ENCODE measurements at regions not wholly inside any gene's neighbourhood (a gene's known extent, or its start where the extent isn't known, plus 50 kb on each side); places are given as distances from the start of the nearest gene placed in this dataset.

DNA sequence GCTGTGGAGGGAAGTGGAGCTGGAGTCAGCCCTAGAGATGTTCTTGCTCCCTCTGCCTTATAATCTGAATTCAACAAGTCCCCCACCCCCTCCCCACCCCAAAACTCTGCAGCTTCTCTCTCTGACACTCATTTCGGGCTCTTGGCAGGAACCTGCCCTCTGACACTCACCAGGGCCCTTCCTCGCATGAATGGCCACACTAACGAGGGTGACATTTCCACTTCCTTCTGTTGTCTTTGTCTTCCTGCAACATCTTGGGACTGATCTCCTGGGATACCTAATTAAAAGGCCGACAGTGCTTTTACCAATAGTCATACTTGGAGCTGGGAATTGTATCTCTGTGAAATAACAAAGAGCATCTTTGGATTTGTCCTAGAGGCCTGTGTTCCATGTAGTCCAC lies 106.9 kb upstream of the PIRT start:
- FAIRE-seq (no peak), DNase-seq (ENCODE audit: extremely low read depth in 1 of 4, low spot score in 3 of 4) (no peak), ATAC-seq (no peak)
- in situ Hi-C loops (cut with MboI), result no loop called here
- Histone ChIP-seq H3K4me3 (no peak overlapping the region), H3K4me1 (replicated peaks in 1 of 2; ENCODE audit: control insufficient read depth in 2 of 2, insufficient read depth in 2 of 2, low read length in 2 of 2) (no peaks in the 10 kb centered on the region), H3K9me3 (replicated peaks; ENCODE audit: control insufficient read depth, insufficient read depth, low read depth, low read length) (no peaks in the 10 kb centered on the region), H4K20me1 (replicated peaks; ENCODE audit: control insufficient read depth, insufficient read depth, low read length) (no peaks in the 10 kb centered on the region), H3K9me1 (ENCODE audit: control insufficient read depth, insufficient read depth, low read length) (no peaks in the 10 kb centered on the region), H3K79me2 (ENCODE audit: control insufficient read depth, insufficient read depth, low read length) (no peaks in the 10 kb centered on the region), H3K27me3 (ENCODE audit: control insufficient read depth in 2 of 2, insufficient read depth in 2 of 2, low read length in 2 of 2) (no peaks in the 10 kb centered on the region), H3K27ac (ENCODE audit: extremely low read depth, low read depth, low read length) (no peak overlapping the region), H3K4me2 (ENCODE audit: insufficient read depth, low read length) (no peak overlapping the region), H3K36me3 (ENCODE audit: control insufficient read depth, insufficient read depth, low read length) (no peaks in the 10 kb centered on the region), H2AFZ (ENCODE audit: low read depth, low read length) (no peak overlapping the region), H3K9ac (ENCODE audit: insufficient read depth in 1 of 2, low read depth in 2 of 2, low read length in 2 of 2) (no peak overlapping the region)
- TF ChIP-seq, protein P1, sequence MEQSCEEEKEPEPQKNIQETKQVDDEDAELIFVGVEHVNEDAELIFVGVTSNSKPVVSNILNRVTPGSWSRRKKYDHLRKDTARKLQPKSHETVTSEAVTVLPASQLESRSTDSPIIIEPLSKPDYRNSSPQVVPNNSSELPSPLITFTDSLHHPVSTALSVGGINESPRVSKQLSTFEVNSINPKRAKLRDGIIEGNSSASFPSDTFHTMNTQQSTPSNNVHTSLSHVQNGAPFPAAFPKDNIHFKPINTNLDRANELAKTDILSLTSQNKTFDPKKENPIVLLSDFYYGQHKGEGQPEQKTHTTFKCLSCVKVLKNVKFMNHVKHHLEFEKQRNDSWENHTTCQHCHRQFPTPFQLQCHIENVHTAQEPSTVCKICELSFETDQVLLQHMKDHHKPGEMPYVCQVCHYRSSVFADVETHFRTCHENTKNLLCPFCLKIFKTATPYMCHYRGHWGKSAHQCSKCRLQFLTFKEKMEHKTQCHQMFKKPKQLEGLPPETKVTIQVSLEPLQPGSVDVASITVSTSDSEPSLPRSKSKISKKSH (CRISPR knock-in tag; IDR thresholded peaks at IDR 0.05), result no peak
- no peak for TF ChIP-seq BDP1 (IDR thresholded peaks at IDR 0.05; ENCODE audit: insufficient read depth, insufficient read length)
- TF ChIP-seq SP2 (IDR thresholded peaks at IDR 0.05; ENCODE audit: extremely low read depth, low read depth, low read length, poor library complexity, severe bottlenecking), result no peak
- TF ChIP-seq, protein P2, sequence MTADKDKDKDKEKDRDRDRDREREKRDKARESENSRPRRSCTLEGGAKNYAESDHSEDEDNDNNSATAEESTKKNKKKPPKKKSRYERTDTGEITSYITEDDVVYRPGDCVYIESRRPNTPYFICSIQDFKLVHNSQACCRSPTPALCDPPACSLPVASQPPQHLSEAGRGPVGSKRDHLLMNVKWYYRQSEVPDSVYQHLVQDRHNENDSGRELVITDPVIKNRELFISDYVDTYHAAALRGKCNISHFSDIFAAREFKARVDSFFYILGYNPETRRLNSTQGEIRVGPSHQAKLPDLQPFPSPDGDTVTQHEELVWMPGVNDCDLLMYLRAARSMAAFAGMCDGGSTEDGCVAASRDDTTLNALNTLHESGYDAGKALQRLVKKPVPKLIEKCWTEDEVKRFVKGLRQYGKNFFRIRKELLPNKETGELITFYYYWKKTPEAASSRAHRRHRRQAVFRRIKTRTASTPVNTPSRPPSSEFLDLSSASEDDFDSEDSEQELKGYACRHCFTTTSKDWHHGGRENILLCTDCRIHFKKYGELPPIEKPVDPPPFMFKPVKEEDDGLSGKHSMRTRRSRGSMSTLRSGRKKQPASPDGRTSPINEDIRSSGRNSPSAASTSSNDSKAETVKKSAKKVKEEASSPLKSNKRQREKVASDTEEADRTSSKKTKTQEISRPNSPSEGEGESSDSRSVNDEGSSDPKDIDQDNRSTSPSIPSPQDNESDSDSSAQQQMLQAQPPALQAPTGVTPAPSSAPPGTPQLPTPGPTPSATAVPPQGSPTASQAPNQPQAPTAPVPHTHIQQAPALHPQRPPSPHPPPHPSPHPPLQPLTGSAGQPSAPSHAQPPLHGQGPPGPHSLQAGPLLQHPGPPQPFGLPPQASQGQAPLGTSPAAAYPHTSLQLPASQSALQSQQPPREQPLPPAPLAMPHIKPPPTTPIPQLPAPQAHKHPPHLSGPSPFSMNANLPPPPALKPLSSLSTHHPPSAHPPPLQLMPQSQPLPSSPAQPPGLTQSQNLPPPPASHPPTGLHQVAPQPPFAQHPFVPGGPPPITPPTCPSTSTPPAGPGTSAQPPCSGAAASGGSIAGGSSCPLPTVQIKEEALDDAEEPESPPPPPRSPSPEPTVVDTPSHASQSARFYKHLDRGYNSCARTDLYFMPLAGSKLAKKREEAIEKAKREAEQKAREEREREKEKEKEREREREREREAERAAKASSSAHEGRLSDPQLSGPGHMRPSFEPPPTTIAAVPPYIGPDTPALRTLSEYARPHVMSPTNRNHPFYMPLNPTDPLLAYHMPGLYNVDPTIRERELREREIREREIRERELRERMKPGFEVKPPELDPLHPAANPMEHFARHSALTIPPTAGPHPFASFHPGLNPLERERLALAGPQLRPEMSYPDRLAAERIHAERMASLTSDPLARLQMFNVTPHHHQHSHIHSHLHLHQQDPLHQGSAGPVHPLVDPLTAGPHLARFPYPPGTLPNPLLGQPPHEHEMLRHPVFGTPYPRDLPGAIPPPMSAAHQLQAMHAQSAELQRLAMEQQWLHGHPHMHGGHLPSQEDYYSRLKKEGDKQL (CRISPR knock-in tag; IDR thresholded peaks at IDR 0.05; ENCODE audit: borderline replicate concordance), result no peak
- no peak for TF ChIP-seq XRCC4 (IDR thresholded peaks at IDR 0.05; ENCODE audit: extremely low read depth, insufficient read depth, insufficient read length)
- no peak for TF ChIP-seq KLF1 (tag; IDR thresholded peaks at IDR 0.05)
- TF ChIP-seq, protein P3, sequence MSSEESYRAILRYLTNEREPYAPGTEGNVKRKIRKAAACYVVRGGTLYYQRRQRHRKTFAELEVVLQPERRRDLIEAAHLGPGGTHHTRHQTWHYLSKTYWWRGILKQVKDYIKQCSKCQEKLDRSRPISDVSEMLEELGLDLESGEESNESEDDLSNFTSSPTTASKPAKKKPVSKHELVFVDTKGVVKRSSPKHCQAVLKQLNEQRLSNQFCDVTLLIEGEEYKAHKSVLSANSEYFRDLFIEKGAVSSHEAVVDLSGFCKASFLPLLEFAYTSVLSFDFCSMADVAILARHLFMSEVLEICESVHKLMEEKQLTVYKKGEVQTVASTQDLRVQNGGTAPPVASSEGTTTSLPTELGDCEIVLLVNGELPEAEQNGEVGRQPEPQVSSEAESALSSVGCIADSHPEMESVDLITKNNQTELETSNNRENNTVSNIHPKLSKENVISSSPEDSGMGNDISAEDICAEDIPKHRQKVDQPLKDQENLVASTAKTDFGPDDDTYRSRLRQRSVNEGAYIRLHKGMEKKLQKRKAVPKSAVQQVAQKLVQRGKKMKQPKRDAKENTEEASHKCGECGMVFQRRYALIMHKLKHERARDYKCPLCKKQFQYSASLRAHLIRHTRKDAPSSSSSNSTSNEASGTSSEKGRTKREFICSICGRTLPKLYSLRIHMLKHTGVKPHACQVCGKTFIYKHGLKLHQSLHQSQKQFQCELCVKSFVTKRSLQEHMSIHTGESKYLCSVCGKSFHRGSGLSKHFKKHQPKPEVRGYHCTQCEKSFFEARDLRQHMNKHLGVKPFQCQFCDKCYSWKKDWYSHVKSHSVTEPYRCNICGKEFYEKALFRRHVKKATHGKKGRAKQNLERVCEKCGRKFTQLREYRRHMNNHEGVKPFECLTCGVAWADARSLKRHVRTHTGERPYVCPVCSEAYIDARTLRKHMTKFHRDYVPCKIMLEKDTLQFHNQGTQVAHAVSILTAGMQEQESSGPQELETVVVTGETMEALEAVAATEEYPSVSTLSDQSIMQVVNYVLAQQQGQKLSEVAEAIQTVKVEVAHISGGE (CRISPR knock-in tag; IDR thresholded peaks at IDR 0.05), result no peak
- no peak for TF ChIP-seq TOE1 (IDR thresholded peaks at IDR 0.05; ENCODE audit: borderline replicate concordance)
- TF ChIP-seq TOE1 (CRISPR knock-in tag; IDR thresholded peaks at IDR 0.05; ENCODE audit: borderline replicate concordance, low read depth), result no peak
- no peak for TF ChIP-seq ZNF134 (CRISPR knock-in tag; conservative IDR thresholded peaks at IDR 0.05)
- TF ChIP-seq GTF2F1 (IDR thresholded peaks at IDR 0.05; ENCODE audit: low read depth, low read length), result no peak
- ChIA-PET CTCF (ENCODE audit: low intra/inter-chr PET ratio) (no interaction called here), POLR2A (no interaction called here)
- no TSS peak for BruUV-seq (replicated peaks)
- intact Hi-C loops (cut with micrococcal nuclease), result no loop called here
- WGBS (ENCODE audit: insufficient coverage, low coverage, missing lambda C conversion rate), result 0% methylated on average over 4 of the region's 4 CpGs
